ENCODE measurements at regions not wholly inside any gene's neighbourhood (a gene's known extent, or its start where the extent isn't known, plus 50 kb on each side); places are given as distances from the start of the nearest gene placed in this dataset.

DNA sequence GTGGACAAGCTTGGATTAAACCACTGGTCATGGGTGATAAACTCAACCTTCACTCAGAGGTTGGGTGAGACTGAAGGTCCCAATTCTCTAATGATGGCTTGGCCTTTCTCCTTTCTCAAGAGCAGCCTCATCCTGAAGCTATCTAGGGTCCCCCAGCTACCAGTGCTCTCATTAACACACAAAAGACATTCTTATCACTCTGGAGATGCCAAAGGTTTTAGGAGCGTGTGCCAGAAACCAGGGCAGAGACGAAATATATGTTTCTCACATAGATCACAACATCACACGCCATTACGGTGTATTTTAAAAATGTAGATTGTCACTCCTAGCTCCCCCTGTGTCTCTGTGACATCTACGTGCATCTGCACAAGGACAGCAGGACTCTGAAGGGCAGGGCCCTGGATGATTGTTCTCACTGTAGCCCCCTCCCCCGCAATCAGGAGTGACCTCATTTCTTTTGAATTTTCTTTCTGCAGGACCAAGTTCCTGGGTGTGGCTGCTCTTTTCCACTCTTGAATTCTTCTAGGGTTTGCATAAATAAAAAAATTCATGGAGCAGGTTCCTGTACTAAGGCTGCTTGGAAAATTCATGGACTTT, 311.3 kb downstream of the GADD45G start:
- no peak for TF ChIP-seq POLR2AphosphoS5 (IDR thresholded peaks at IDR 0.05)
- TF ChIP-seq EP300 (IDR thresholded peaks at IDR 0.05): no peak

Measured in gastroesophageal sphincter (tissue), 2 donors.